Loucy (cell line): ENCODE measurements at regions not wholly inside any gene's neighbourhood (a gene's known extent, or its start where the extent isn't known, plus 50 kb on each side); places are given as distances from the start of the nearest gene placed in this dataset.

Experiments
- H2AFZ ChIP-seq: fragments of 200-600 bp; sonication (generic); 2 replicates; pipeline ENCODE4 v1.6.0; 2016; ENCODE audit warnings: antibody characterized with exemption, mild to moderate bottlenecking, low read length, moderate library complexity
- H3F3A ChIP-seq: fragments of 200-600 bp; 2 replicates; pipeline ENCODE4 v1.6.0; 2016; ENCODE audit warnings: antibody characterized with exemption, low read depth, mild to moderate bottlenecking
- H3K27me3 ChIP-seq: fragments of 200-600 bp; sonication (generic); 2 replicates; pipeline ENCODE4 v1.6.1; 2014; ENCODE audit warnings: low read length, mild to moderate bottlenecking; ENCODE audit not compliant: insufficient read depth, poor library complexity, severe bottlenecking
- H3K36me3 ChIP-seq: fragments of 200-600 bp; sonication (generic); 2 replicates; pipeline ENCODE4 v1.6.1; 2016; ENCODE audit warnings: low read length; ENCODE audit not compliant: insufficient read depth
- H3K4me1 ChIP-seq: fragments of 200-600 bp; sonication (generic); 2 replicates; pipeline ENCODE4 v1.5.1; 2014; ENCODE audit warnings: low read length, mild to moderate bottlenecking; ENCODE audit not compliant: insufficient read depth, poor library complexity, severe bottlenecking
- H3K4me2 ChIP-seq: fragments of 200-600 bp; sonication (generic); 2 replicates; pipeline ENCODE4 v1.6.0; 2014; ENCODE audit warnings: antibody characterized with exemption, low read length, low read depth, mild to moderate bottlenecking; ENCODE audit not compliant: poor library complexity, severe bottlenecking
- H3K4me3 ChIP-seq: fragments of 200-600 bp; sonication (generic); 2 replicates; pipeline ENCODE4 v1.5.1; 2014; ENCODE audit warnings: low read length, mild to moderate bottlenecking, mixed read lengths; ENCODE audit not compliant: poor library complexity, severe bottlenecking
- H3K79me2 ChIP-seq: fragments of 200-600 bp; sonication (generic); 2 replicates; pipeline ENCODE4 v1.6.1; 2014; ENCODE audit warnings: low read length; ENCODE audit not compliant: insufficient read depth
- H3K9ac ChIP-seq: fragments of 200-600 bp; sonication (generic); 2 replicates; pipeline ENCODE4 v1.6.0; 2014; ENCODE audit warnings: mild to moderate bottlenecking, low read depth, low read length, moderate library complexity; ENCODE audit not compliant: poor library complexity, severe bottlenecking
- H3K9me2 ChIP-seq: fragments of 200-600 bp; sonication (generic); replicated peaks from 2 replicates; pipeline ENCODE4 v1.6.1; 2016; ENCODE audit warnings: low read depth, low read length, mixed read lengths
- H3K9me3 ChIP-seq: fragments of 200-600 bp; sonication (generic); 2 replicates; pipeline ENCODE4 v1.6.1; 2014; ENCODE audit warnings: mild to moderate bottlenecking, antibody characterized with exemption, low read length, low read depth; ENCODE audit not compliant: insufficient read depth
- H4K20me1 ChIP-seq: fragments of 200-600 bp; sonication (generic); 2 replicates; pipeline ENCODE4 v1.6.0; 2014; ENCODE audit warnings: antibody characterized with exemption, low read length, mild to moderate bottlenecking; ENCODE audit not compliant: insufficient read depth, poor library complexity, severe bottlenecking
- EZH2phosphoT487 ChIP-seq: fragments of 200-600 bp; IDR thresholded peaks from 2 replicates; pipeline ENCODE4 v1.6.1; 2018; ENCODE audit warnings: antibody characterized with exemption, mild to moderate bottlenecking, moderate library complexity, borderline replicate concordance
- TF ChIP-seq, protein P1 (sequence below): fragments of 200-600 bp; sonication (generic); conservative IDR thresholded peaks from 2 replicates; pipeline ENCODE4 v1.5.1; 2014; ENCODE audit warnings: mild to moderate bottlenecking, antibody characterized with exemption, low read length

DNA sequence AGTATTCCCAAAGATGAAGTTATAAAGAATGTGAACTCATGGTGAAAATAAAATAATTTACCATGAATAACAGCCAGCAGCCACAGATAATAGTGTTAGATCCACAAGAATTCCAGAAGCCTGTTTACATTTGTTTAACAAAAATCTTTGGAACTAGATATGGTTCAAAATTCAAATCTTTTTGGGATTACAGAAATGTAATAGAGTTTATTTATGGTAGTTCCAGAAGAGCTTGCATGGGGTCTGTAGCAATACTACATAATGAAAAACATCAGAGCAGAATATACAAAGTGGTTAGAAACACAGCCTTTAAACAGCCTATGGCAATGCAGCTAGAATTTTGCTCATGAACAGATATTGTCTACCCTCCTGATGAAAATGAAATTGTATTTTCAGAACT is 179.1 kb downstream of the RDH14 start:
- no peak overlapping the region for H2AFZ ChIP-seq
- no peak for TF ChIP-seq EZH2phosphoT487
- TF ChIP-seq, protein P1, sequence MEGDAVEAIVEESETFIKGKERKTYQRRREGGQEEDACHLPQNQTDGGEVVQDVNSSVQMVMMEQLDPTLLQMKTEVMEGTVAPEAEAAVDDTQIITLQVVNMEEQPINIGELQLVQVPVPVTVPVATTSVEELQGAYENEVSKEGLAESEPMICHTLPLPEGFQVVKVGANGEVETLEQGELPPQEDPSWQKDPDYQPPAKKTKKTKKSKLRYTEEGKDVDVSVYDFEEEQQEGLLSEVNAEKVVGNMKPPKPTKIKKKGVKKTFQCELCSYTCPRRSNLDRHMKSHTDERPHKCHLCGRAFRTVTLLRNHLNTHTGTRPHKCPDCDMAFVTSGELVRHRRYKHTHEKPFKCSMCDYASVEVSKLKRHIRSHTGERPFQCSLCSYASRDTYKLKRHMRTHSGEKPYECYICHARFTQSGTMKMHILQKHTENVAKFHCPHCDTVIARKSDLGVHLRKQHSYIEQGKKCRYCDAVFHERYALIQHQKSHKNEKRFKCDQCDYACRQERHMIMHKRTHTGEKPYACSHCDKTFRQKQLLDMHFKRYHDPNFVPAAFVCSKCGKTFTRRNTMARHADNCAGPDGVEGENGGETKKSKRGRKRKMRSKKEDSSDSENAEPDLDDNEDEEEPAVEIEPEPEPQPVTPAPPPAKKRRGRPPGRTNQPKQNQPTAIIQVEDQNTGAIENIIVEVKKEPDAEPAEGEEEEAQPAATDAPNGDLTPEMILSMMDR = no peak
- H3K79me2 ChIP-seq = no peaks in the 10 kb centered on the region
- H3K9me2 ChIP-seq = no peaks in the 10 kb centered on the region
- H3K9me3 ChIP-seq = no peaks in the 10 kb centered on the region
- H3K4me3 ChIP-seq = no peak overlapping the region
- no peaks in the 10 kb centered on the region for H3K4me1 ChIP-seq
- H4K20me1 ChIP-seq = no peaks in the 10 kb centered on the region
- H3K9ac ChIP-seq = no peak overlapping the region
- no peaks in the 10 kb centered on the region for H3F3A ChIP-seq
- no peaks in the 10 kb centered on the region for H3K27me3 ChIP-seq
- no peak overlapping the region for H3K4me2 ChIP-seq
- H3K36me3 ChIP-seq = no peaks in the 10 kb centered on the region

DNA sequence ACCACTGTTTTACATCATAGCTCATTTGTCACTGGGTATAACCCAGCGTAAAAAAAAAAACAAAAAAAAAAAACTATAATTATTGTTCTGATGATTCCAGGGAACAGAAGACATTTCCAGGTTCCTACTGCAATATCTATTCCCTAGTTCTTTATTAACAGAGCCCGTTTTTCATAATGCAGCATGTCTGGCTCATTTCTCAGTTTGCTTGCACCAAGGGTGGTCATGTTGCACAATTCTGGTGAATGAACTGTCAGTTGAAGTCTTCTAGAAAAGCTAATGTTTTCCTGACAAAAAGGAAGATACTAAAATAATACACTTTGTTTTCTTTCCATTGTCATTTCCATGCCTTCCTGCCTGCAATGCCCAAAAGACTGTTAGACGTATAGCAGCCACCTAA is 180.1 kb downstream of the RDH14 start:
- TF ChIP-seq, protein P1 = no peak
- TF ChIP-seq EZH2phosphoT487 = no peak
- Histone ChIP-seq H3K36me3 (no peaks in the 10 kb centered on the region), H2AFZ (no peak overlapping the region), H3K9ac (no peak overlapping the region), H3F3A (no peaks in the 10 kb centered on the region), H3K9me2 (no peaks in the 10 kb centered on the region), H3K4me2 (no peak overlapping the region), H3K4me1 (no peaks in the 10 kb centered on the region), H3K9me3 (no peaks in the 10 kb centered on the region), H3K79me2 (no peaks in the 10 kb centered on the region), H3K27me3 (no peaks in the 10 kb centered on the region), H3K4me3 (no peak overlapping the region), H4K20me1 (no peaks in the 10 kb centered on the region)

DNA sequence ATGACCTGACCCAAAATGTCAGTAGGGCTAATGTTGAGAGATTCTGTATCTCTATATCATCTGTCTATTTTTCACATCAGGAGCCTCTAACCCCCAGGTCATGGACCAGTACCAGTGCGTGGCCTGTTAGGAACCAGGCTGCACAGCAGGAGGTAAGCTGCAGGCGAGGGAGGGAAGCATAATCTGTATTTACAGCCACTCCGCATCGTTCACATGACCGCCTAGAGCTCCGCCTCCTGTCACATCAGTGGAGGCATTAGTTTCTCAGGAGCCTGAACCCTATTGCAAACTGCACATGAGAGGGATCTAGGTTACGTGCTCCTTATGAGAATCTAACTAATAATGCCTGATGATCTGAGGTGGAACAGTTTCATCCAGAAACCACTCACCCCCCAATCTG is 180.6 kb downstream of the RDH14 start:
- H3K4me3 ChIP-seq = no peak overlapping the region
- H3K9me3 ChIP-seq = no peaks in the 10 kb centered on the region
- H3K36me3 ChIP-seq = no peaks in the 10 kb centered on the region
- H2AFZ ChIP-seq = no peak overlapping the region
- no peak for TF ChIP-seq EZH2phosphoT487
- TF ChIP-seq, protein P1 = no peak
- H3K9me2 ChIP-seq = no peaks in the 10 kb centered on the region
- no peaks in the 10 kb centered on the region for H3K79me2 ChIP-seq
- H3K9ac ChIP-seq = no peak overlapping the region
- no peaks in the 10 kb centered on the region for H3K27me3 ChIP-seq
- no peaks in the 10 kb centered on the region for H3K4me1 ChIP-seq
- H3K4me2 ChIP-seq = no peak overlapping the region
- no peaks in the 10 kb centered on the region for H3F3A ChIP-seq
- H4K20me1 ChIP-seq = no peaks in the 10 kb centered on the region
